ENCODE measurements at regions not wholly inside any gene's neighbourhood (a gene's known extent, or its start where the extent isn't known, plus 50 kb on each side); places are given as distances from the start of the nearest gene placed in this dataset.

- intact Hi-C loops (cut with DNase I, micrococcal nuclease): no loop called here
- Histone ChIP-seq H3K9me3 (no peaks in the 10 kb centered on the region), H3K36me3 (ENCODE audit: low read depth) (no peaks in the 10 kb centered on the region), H3K4me1 (ENCODE audit: low read depth) (no peaks in the 10 kb centered on the region), H3K4me3 (no peak overlapping the region)
- no peak for DNase-seq
- no peak for ATAC-seq
- no peak for TF ChIP-seq CTCF (IDR thresholded peaks at IDR 0.05)
Measured at GRCh38 chr10:14454629-14455028, 123.9 kb upstream of the FRMD4A start.

DNA sequence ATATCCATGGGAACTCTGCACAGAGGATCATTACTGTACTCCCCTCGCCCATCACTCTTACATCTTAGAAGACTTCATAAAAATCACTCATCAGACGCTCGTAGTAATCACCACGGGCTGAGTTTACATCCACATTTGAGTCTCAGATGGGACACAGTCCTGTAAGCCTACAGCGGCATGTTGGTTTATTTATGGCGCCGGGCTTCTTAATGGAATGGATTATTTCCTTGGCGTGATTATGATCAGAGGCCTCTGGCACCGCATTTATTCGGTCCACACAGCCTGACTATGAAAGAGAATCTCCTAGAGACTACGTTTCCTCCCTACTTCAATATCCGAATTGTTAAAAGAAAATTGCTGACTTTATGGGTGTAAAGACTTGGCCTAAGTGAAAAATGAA lies 123.5 kb upstream of the FRMD4A start:
- H3K9me3 ChIP-seq: no peaks in the 10 kb centered on the region
- ATAC-seq: no peak
- no peak for TF ChIP-seq CTCF (IDR thresholded peaks at IDR 0.05)
- no peaks in the 10 kb centered on the region for H3K4me1 ChIP-seq (ENCODE audit: low read depth)
- no peak overlapping the region for H3K4me3 ChIP-seq
- intact Hi-C loops (cut with DNase I, micrococcal nuclease): no loop called here
- H3K36me3 ChIP-seq (ENCODE audit: low read depth): no peaks in the 10 kb centered on the region
- no peak for DNase-seq

DNA sequence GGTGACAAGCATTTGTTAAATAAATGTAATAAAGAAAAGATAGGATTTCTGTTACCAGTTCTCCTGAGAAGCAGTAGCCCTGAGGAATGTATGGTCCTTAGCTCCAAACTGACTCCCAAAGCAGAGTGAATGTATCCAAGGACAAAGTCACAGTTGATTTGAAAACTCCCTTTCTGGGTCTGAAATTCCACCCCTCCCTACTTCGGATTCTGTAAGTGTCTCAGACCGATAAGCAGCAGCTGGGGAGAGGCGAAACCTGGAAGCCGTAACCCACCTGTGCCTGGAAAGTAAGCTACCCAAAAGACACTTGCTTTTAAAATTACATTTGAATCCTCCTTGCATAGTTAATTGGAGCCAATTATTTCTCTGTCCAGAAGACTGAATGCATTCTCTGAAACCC lies 122.9 kb upstream of the FRMD4A start:
- H3K9me3 ChIP-seq: no peaks in the 10 kb centered on the region
- DNase-seq (no peak), ATAC-seq (no peak)
- no peaks in the 10 kb centered on the region for H3K36me3 ChIP-seq (ENCODE audit: low read depth)
- H3K4me3 ChIP-seq: no peak overlapping the region
- TF ChIP-seq CTCF (IDR thresholded peaks at IDR 0.05): no peak
- intact Hi-C loops (cut with DNase I, micrococcal nuclease): no loop called here
- H3K4me1 ChIP-seq (ENCODE audit: low read depth): no peaks in the 10 kb centered on the region

GRCh38 chr10:14451341-14451740 lies 120.6 kb upstream of the FRMD4A start:
- no peak for TF ChIP-seq CTCF (IDR thresholded peaks at IDR 0.05)
- intact Hi-C loops (cut with DNase I, micrococcal nuclease): no loop called here

GRCh38 chr10:14450041-14450491 lies 119.3 kb upstream of the FRMD4A start:
- intact Hi-C loops (cut with DNase I, micrococcal nuclease): no loop called here

More at GRCh38 chr10:14451341-14451740, 120.6 kb upstream of the FRMD4A start:
- Histone ChIP-seq H3K9me3 (no peaks in the 10 kb centered on the region), H3K4me3 (no peak overlapping the region), H3K4me1 (ENCODE audit: low read depth) (no peaks in the 10 kb centered on the region), H3K36me3 (ENCODE audit: low read depth) (no peaks in the 10 kb centered on the region)
- ATAC-seq (no peak), DNase-seq (no peak)

More at GRCh38 chr10:14450041-14450491, 119.3 kb upstream of the FRMD4A start:
- no peaks in the 10 kb centered on the region for H3K9me3 ChIP-seq
- H3K36me3 ChIP-seq (ENCODE audit: low read depth): no peaks in the 10 kb centered on the region
- no peak for TF ChIP-seq CTCF (IDR thresholded peaks at IDR 0.05)
- DNase-seq (no peak), ATAC-seq (no peak)
- H3K4me1 ChIP-seq (ENCODE audit: low read depth): no peaks in the 10 kb centered on the region
- no peak overlapping the region for H3K4me3 ChIP-seq
